ENCODE measurements at regions not wholly inside any gene's neighbourhood (a gene's known extent, or its start where the extent isn't known, plus 50 kb on each side); places are given as distances from the start of the nearest gene placed in this dataset.
"Not testable (repeated sequence)": the region's sequence is repeated elsewhere in the genome, so short reads cannot be mapped to it uniquely, and the experiment has no call there.

GRCh38 chr6:14754751-14755513, 490.9 kb upstream of the JARID2 start:
- no peak for DNase-seq

GRCh38 chr6:14756340-14756739, 489.5 kb upstream of the JARID2 start:
- no peak for DNase-seq

GRCh38 chr6:14757014-14757413, 488.9 kb upstream of the JARID2 start:
- DNase-seq, result no peak

GRCh38 chr6:14757418-14757817, 488.5 kb upstream of the JARID2 start:
- DNase-seq, result no peak

GRCh38 chr6:14758421-14759081, 487.3 kb upstream of the JARID2 start:
- no peak for DNase-seq

- DNase-seq, result no peak
These were observed 485.7 kb upstream of the JARID2 start for GRCh38 chr6:14759976-14760672.

- DNase-seq, result no peak
These were observed 483.8 kb upstream of the JARID2 start for GRCh38 chr6:14762077-14762476.

GRCh38 chr6:14763139-14763538, 482.7 kb upstream of the JARID2 start:
- DNase-seq, result no peak

GRCh38 chr6:14763616-14764015, 482.3 kb upstream of the JARID2 start:
- DNase-seq, result no peak

- no peak for DNase-seq
These were observed 480.8 kb upstream of the JARID2 start for GRCh38 chr6:14765106-14765505.

- DNase-seq, result no peak
These were observed 480.0 kb upstream of the JARID2 start for GRCh38 chr6:14765721-14766390.

- DNase-seq, result no peak
These were observed 479.4 kb upstream of the JARID2 start for GRCh38 chr6:14766391-14766994.

- no peak for DNase-seq
These were observed 478.6 kb upstream of the JARID2 start for GRCh38 chr6:14767226-14767625.

GRCh38 chr6:14770040-14770439, 475.8 kb upstream of the JARID2 start:
- DNase-seq, result no peak

GRCh38 chr6:14770572-14770971, 475.3 kb upstream of the JARID2 start:
- DNase-seq, result no peak

GRCh38 chr6:14771016-14771415, 474.9 kb upstream of the JARID2 start:
- DNase-seq, result no peak

GRCh38 chr6:14772188-14772587, 473.7 kb upstream of the JARID2 start:
- no peak for DNase-seq

GRCh38 chr6:14775528-14775927, 470.3 kb upstream of the JARID2 start:
- no peak for DNase-seq

- no peak for DNase-seq
These were observed 469.6 kb upstream of the JARID2 start for GRCh38 chr6:14776307-14776706.

- DNase-seq, result no peak
These were observed 463.9 kb upstream of the JARID2 start for GRCh38 chr6:14781772-14782525.

- not testable (repeated sequence) for DNase-seq
These were observed 462.9 kb upstream of the JARID2 start for GRCh38 chr6:14782921-14783464.

- no peak for DNase-seq
These were observed 462.3 kb upstream of the JARID2 start for GRCh38 chr6:14783594-14783993.
